SK-N-SH treated with all-trans-retinoic acid at 6 μM for 48 hours (cell line): ENCODE measurements at regions not wholly inside any gene's neighbourhood (a gene's known extent, or its start where the extent isn't known, plus 50 kb on each side); places are given as distances from the start of the nearest gene placed in this dataset.

ENCODE experiments used
- BACH2 ChIP-seq: fragments of 250-450 bp; sonication (Bioruptor Pico); IDR thresholded peaks from 2 replicates; pipeline ENCODE4 v1.9.0; 2021; ENCODE audit warnings: mild to moderate bottlenecking, borderline replicate concordance
- ISL1 ChIP-seq: fragments of 250-450 bp; sonication (Bioruptor Pico); IDR thresholded peaks from 2 replicates; pipeline ENCODE4 v2.1.2; 2022; ENCODE audit warnings: mild to moderate bottlenecking, moderate library complexity
- OSR1 ChIP-seq: fragments of 250-450 bp; sonication (Bioruptor Pico); IDR thresholded peaks from 2 replicates; pipeline ENCODE4 v1.8.0; 2022; ENCODE audit warnings: moderate library complexity, mild to moderate bottlenecking, inconsistent platforms

DNA sequence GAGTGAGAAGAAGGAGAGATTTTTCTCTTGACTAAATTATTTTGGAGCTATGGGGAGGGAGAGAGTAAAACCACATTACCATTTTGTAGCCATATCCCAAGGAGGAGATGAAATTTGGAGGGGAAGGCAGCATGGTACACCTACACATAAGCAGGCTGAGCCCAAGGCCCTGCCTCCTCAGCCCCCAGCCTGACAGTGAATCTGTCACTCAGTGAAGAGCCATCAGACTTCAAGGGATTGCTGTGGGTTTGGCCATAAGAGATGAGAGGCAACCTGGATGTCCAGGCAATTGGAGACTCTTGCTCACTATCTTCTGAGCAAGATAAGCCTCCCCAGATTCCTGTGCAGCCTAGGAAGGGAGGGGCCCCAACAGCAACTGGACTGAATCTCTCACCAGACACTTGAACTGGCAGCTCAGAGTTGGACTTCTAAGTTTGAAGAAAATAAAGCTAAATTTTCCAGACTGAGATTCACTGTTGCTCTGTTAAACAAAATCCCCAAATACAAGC, 216.6 kb downstream of the SEMA6A start:
- TF ChIP-seq ISL1 (CRISPR knock-in tag), result no peak
- no peak for TF ChIP-seq OSR1 (CRISPR knock-in tag)
- TF ChIP-seq BACH2 (CRISPR knock-in tag), result no peak
